ENCODE measurements at regions not wholly inside any gene's neighbourhood (a gene's known extent, or its start where the extent isn't known, plus 50 kb on each side); places are given as distances from the start of the nearest gene placed in this dataset.

DNA sequence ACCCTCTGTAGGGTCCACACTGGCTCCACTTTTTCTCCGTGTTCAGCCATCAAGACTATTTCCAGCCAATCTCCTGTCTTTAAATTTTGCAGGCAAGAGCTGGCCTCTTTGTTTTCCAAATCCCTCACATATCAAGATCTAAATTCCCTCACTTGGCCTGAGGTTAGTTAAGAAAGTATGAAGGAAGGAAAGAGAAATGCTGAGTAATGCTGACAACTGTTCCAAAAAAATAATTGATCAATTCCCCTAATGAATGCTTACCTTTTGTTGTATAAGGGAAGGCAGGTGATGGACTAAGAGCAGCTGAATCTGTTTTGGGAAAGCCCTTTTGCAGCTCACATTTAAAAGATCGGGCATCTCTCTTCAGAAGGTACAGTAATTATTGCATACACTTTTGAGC lies 105.1 kb upstream of the KCNJ16 start:
- H3K27ac ChIP-seq = no peak overlapping the region
- TF ChIP-seq, protein P1, sequence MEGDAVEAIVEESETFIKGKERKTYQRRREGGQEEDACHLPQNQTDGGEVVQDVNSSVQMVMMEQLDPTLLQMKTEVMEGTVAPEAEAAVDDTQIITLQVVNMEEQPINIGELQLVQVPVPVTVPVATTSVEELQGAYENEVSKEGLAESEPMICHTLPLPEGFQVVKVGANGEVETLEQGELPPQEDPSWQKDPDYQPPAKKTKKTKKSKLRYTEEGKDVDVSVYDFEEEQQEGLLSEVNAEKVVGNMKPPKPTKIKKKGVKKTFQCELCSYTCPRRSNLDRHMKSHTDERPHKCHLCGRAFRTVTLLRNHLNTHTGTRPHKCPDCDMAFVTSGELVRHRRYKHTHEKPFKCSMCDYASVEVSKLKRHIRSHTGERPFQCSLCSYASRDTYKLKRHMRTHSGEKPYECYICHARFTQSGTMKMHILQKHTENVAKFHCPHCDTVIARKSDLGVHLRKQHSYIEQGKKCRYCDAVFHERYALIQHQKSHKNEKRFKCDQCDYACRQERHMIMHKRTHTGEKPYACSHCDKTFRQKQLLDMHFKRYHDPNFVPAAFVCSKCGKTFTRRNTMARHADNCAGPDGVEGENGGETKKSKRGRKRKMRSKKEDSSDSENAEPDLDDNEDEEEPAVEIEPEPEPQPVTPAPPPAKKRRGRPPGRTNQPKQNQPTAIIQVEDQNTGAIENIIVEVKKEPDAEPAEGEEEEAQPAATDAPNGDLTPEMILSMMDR (conservative IDR thresholded peaks at IDR 0.05) = no peak

DNA sequence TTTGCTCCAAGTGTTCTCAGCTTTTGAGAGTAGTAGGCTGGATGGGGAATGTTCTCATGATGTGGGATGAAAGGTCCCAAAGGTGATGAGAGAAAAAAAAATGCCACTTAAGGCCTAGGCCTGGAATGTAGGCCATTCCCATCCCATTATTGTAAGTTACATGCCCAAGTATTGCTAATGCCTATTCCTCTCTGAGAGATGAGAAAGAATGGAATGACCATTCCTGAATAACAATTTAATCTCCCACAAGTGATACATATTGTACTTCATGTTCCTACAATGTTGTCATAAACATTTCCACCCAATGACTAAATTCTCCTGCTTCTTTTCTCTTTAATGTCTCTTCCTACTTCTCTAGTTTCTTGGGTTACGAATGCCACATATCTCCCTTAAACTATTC lies 102.8 kb upstream of the KCNJ16 start:
- TF ChIP-seq, protein P1 (conservative IDR thresholded peaks at IDR 0.05) = no peak
- no peak overlapping the region for H3K27ac ChIP-seq

DNA sequence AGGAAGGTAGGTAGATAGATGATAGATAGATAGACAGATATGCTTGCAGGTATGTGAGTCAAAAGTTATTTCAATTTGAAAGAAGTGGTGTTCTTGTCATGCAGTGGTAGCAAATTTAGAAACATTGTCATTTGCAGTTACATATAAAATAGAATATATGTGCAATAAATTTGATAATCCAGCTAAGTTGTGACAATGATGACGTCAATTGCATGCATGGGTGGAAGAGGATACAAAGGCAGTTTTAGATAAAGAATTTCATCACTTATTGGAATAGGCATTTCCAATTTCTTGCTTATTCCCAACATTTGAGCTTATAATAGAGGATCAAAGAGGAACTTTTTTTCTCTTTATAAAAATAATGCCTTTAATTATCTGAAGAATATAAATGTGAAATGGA lies 99.2 kb upstream of the KCNJ16 start:
- TF ChIP-seq, protein P1 (conservative IDR thresholded peaks at IDR 0.05) = no peak
- no peak overlapping the region for H3K27ac ChIP-seq

DNA sequence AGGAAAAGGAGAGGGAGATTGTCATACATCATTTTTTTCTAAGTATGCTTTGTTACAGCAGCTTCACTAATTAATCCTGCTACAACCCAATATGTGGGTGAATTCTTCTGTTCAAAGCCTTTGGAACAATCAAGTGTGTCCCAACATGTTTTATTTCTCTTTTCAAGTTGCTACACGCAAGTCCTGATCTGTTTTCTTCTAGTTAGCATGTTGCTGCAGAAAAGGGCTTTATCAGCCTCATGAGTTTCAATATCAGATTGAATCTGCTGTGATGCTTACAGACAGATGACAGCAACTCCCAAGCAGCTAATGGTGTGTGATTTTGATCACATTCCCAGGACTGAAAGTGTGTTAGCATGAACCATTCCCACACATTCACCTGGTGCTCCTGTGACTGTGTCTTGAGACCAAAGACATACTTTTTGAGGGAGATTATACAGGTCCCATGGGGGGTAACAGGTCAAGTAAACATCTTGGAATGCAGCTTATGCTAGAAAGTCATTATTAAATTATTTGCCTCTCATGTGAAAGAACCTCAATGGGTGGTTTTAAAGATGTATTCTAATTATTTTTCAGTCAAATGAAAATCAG lies 96.9 kb upstream of the KCNJ16 start:
- H3K27ac ChIP-seq = no peak overlapping the region
- TF ChIP-seq, protein P1 (conservative IDR thresholded peaks at IDR 0.05) = no peak

DNA sequence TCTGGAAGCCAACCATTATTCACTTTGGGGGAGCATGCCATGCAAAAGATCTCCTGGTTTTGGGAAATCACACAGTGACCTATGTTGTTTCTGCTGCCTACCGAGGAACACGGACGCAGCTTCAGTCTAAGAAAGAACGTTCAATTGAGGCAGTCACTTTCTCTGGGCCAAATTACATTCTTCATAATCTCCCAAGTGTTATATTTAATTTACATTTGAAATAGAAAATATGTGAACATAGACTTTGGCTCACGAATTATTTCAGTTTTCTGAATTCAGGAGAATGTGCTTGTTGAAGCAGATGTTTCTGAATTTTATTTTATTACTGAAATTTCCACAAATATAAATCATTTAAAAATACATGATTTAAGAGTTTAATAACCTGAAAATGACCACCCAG lies 93.6 kb upstream of the KCNJ16 start:
- no peak overlapping the region for H3K27ac ChIP-seq
- TF ChIP-seq, protein P1 (conservative IDR thresholded peaks at IDR 0.05) = no peak

DNA sequence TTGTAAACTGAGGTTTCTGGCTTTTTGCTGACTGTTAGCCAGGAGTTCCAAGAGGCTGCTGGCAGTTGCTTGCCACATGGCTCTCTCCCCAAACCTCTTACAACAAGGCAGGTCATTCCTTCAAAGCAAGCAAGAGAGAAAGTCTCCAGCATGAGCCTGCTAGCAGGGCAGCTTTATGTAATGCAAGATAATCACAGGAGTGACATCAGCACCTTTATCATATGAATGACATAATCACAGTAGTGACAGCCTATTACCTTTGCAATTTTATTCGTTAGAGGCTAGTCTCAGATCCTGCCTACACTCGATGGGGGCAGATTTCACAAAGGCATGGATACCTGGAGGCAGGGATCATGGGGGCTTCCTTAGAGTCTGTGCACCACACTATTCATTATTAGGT lies 79.5 kb upstream of the KCNJ16 start:
- no peak overlapping the region for H3K27ac ChIP-seq
- TF ChIP-seq, protein P1 (conservative IDR thresholded peaks at IDR 0.05) = no peak

- TF ChIP-seq, protein P1 (conservative IDR thresholded peaks at IDR 0.05) = no peak
- H3K27ac ChIP-seq = no peak overlapping the region
Observed at GRCh38 chr17:69997332-69997731, 77.7 kb upstream of the KCNJ16 start.
